ENCODE measurements at regions not wholly inside any gene's neighbourhood (a gene's known extent, or its start where the extent isn't known, plus 50 kb on each side); places are given as distances from the start of the nearest gene placed in this dataset.

DNA sequence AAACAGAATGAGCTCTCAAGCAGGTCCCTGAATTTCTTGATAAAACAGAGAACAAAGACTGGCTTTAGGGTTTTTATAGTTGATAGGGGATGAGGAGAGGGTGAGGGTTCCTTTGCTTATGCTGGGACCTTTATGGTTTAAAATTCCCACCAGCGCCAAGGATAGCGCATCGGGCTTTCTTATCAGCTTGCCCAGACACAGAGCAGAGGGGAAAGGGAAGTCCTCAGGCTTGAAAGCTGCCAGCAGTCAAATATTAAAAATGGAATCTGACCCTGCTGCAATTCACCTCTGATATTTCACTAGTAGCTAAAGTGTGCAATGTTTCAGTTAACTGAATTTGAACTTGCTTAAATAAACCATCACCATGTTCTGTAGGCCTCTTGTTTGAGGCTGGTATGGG lies 55.0 kb upstream of the EPHA3 start:
- TF ChIP-seq BACH2 (CRISPR knock-in tag; IDR thresholded peaks at IDR 0.05; ENCODE audit: borderline replicate concordance) (no peak), RARB (CRISPR knock-in tag; IDR thresholded peaks at IDR 0.05) (no peak), ZNF70 (CRISPR knock-in tag; IDR thresholded peaks at IDR 0.05) (no peak), SNAI2 (CRISPR knock-in tag; IDR thresholded peaks at IDR 0.05) (no peak), GLIS3 (CRISPR knock-in tag; IDR thresholded peaks at IDR 0.05) (no peak), ZFP3 (CRISPR knock-in tag; IDR thresholded peaks at IDR 0.05) (no peak)
- TF ChIP-seq, protein P1, sequence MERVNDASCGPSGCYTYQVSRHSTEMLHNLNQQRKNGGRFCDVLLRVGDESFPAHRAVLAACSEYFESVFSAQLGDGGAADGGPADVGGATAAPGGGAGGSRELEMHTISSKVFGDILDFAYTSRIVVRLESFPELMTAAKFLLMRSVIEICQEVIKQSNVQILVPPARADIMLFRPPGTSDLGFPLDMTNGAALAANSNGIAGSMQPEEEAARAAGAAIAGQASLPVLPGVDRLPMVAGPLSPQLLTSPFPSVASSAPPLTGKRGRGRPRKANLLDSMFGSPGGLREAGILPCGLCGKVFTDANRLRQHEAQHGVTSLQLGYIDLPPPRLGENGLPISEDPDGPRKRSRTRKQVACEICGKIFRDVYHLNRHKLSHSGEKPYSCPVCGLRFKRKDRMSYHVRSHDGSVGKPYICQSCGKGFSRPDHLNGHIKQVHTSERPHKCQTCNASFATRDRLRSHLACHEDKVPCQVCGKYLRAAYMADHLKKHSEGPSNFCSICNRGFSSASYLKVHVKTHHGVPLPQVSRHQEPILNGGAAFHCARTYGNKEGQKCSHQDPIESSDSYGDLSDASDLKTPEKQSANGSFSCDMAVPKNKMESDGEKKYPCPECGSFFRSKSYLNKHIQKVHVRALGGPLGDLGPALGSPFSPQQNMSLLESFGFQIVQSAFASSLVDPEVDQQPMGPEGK (CRISPR knock-in tag; IDR thresholded peaks at IDR 0.05; ENCODE audit: borderline replicate concordance), result no peak

Measured in SK-N-SH treated with all-trans-retinoic acid at 6 μM for 48 hours (cell line).